Mucosa of descending colon (tissue), 3 donors: ENCODE measurements at regions not wholly inside any gene's neighbourhood (a gene's known extent, or its start where the extent isn't known, plus 50 kb on each side); places are given as distances from the start of the nearest gene placed in this dataset.

Experiments used
- ATAC-seq: fragments of 200-7000 bp; cut with Tn5 transposase; one replicate; pipeline ENCODE4 v1.9.1; 2020; ENCODE audit warnings: mild to moderate bottlenecking, moderate library complexity
- DNase-seq, 3 donors: peaks; one replicate each; pipeline ENCODE4 v3.0.0-alpha.2; 2020
- H3K36me3 ChIP-seq: fragments of 200-600 bp; one replicate; pipeline ENCODE4 v1.8.0; 2021; ENCODE audit warnings: low read depth, mild to moderate bottlenecking
- H3K4me1 ChIP-seq: fragments of 200-600 bp; one replicate; pipeline ENCODE4 v1.8.0; 2021; ENCODE audit warnings: low read depth, mild to moderate bottlenecking
- H3K4me3 ChIP-seq: fragments of 200-600 bp; one replicate; pipeline ENCODE4 v1.8.0; 2021; ENCODE audit warnings: mild to moderate bottlenecking
- H3K9me3 ChIP-seq: fragments of 200-600 bp; one replicate; pipeline ENCODE4 v1.8.0; 2021; ENCODE audit warnings: mild to moderate bottlenecking
- CTCF ChIP-seq: fragments of 200-600 bp; IDR thresholded peaks from one replicate; pipeline ENCODE4 v1.8.0; 2022; ENCODE audit warnings: antibody characterized with exemption, mild to moderate bottlenecking
- intact Hi-C, 2 donors: fragments of 100-400 bp; cut with DNase I in 1 of 2; cut with micrococcal nuclease in 1 of 2; formaldehyde crosslinking; loops; one replicate each; pipeline versions ENCODE4 v1.11.0 to v1.11.1; 2022; cut with DNase I, micrococcal nuclease
- donor health status: DM: no; HTN: no; CAD: no; lungs with moderate emphysema.
- donor health status: DM: no; HTN: no; CAD: no.
- donor health status: DM: no; HTN: yes; CAD: no.

- Histone ChIP-seq H3K9me3 (peaks cover 32% of the 10 kb centered on the region), H3K4me3 (no peak overlapping the region), H3K36me3 (no peaks in the 10 kb centered on the region), H3K4me1 (no peaks in the 10 kb centered on the region)
- intact Hi-C loops = no loop called here
- no peak for ATAC-seq
- TF ChIP-seq CTCF = no peak
- DNase-seq = no peak
Measured at GRCh38 chr5:28415791-28416443, 1377.5 kb upstream of the CDH9 start.

GRCh38 chr5:28414619-28415018 lies 1376.2 kb upstream of the CDH9 start:
- DNase-seq = no peak
- intact Hi-C loops = no loop called here
- Histone ChIP-seq H3K9me3 (peaks cover 36% of the 10 kb centered on the region), H3K4me1 (no peaks in the 10 kb centered on the region), H3K4me3 (no peak overlapping the region), H3K36me3 (no peaks in the 10 kb centered on the region)
- no peak for ATAC-seq
- TF ChIP-seq CTCF = no peak

GRCh38 chr5:28408651-28409050 lies 1370.3 kb upstream of the CDH9 start:
- Histone ChIP-seq H3K4me1 (no peaks in the 10 kb centered on the region), H3K36me3 (no peaks in the 10 kb centered on the region), H3K4me3 (no peak overlapping the region), H3K9me3 (peaks cover 49% of the 10 kb centered on the region)
- ATAC-seq = no peak
- intact Hi-C loops = no loop called here
- DNase-seq = no peak
- TF ChIP-seq CTCF = no peak

GRCh38 chr5:28408186-28408585 lies 1369.8 kb upstream of the CDH9 start:
- intact Hi-C loops = no loop called here
- ATAC-seq = no peak
- Histone ChIP-seq H3K9me3 (peaks cover 49% of the 10 kb centered on the region), H3K36me3 (no peaks in the 10 kb centered on the region), H3K4me1 (no peaks in the 10 kb centered on the region), H3K4me3 (no peak overlapping the region)
- TF ChIP-seq CTCF = no peak
- no peak for DNase-seq

- Histone ChIP-seq H3K4me1 (no peaks in the 10 kb centered on the region), H3K4me3 (no peak overlapping the region), H3K9me3 (peaks cover 46% of the 10 kb centered on the region), H3K36me3 (no peaks in the 10 kb centered on the region)
- ATAC-seq (no peak), DNase-seq (peak in 1 of 3 donors; percentile 40)
- TF ChIP-seq CTCF = no peak
- intact Hi-C loops = no loop called here
Measured at GRCh38 chr5:28404363-28405071, 1366.1 kb upstream of the CDH9 start.
